HG03175 (cell line): ENCODE measurements at regions not wholly inside any gene's neighbourhood (a gene's known extent, or its start where the extent isn't known, plus 50 kb on each side); places are given as distances from the start of the nearest gene placed in this dataset.
"Not testable (repeated sequence)": the region's sequence is repeated elsewhere in the genome, so short reads cannot be mapped to it uniquely, and the experiment has no call there.

Source experiments
- ATAC-seq: cut with Tn5 transposase; IDR thresholded peaks from one replicate; pipeline ENCODE4 v1.9.1; 2021; ENCODE audit warnings: mild to moderate bottlenecking, moderate library complexity; ENCODE audit not compliant: unreplicated experiment

DNA sequence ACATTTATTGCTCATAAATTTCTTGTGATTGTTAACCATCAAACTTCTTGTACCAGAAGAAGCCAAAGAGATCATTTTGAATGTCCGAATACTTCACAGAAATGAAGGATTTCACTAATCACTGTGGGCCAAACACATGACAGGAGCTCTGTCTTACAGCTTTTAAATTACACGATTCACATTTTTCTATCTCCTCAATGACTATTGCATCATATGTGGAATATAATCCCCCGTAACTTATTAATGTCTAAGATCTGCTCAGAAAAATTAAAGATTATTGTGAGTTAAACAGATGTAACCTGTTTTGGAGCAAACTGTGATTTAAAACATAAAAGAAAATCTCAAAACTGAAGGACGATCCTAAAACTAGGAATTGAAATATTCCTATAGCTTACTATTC is 645.2 kb upstream of the COX7C start:
- no peak for ATAC-seq

DNA sequence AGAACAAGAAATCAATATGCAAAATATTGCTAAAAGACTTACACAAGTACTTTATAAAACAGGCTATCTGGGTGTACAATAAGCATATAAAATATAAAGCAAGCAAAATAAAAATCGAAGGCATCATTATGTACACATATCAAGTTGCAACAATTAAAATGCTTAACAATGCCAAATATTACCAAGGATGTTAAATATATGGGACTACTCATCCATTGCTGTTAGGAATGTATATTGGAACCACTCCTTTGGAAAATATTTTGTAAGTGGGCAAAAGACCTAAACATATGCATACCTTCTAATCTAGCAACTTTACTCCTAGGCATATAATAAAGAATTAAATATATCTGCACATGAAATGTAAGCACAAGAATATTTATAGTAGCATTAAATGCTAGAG is 632.6 kb upstream of the COX7C start:
- ATAC-seq = no peak

DNA sequence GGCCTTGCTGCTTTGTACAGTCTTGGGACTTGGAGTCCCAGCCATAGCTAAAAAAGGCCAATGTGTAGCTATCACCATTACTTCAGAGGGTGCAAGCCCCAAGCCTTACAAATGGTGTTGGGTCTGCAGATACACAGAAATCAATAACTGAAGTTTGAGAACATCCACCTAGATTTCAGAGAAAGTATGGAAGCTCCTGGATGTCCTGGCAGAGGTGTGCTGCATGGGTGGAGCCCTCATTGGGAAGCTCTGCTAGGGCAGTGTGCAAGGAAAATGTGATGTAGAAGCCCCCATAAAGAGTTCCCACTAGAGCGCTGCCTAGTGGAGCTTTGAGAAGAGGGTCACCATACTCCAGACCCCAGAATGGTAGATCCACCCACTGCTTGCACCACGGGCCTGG is 626.7 kb upstream of the COX7C start:
- ATAC-seq = no peak

DNA sequence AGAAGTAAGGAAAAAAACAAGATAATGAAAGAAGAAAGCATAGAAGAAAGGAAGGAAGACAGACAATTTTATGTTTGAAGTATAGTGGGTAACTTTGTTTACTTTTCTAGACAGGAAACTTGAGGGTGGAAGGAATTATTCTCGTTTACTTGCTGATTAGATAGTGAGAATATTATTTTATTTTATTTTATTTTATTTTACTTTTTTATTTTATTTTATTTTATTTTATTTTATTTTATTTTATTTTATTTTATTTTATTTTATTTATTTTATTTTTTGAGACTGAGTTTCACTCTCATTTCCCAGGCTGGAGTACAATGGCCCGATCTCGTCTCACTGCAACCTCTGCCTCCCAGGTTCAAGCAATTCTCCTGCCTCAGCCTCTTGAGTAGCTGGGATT is 623.1 kb upstream of the COX7C start:
- ATAC-seq = not testable (repeated sequence)

DNA sequence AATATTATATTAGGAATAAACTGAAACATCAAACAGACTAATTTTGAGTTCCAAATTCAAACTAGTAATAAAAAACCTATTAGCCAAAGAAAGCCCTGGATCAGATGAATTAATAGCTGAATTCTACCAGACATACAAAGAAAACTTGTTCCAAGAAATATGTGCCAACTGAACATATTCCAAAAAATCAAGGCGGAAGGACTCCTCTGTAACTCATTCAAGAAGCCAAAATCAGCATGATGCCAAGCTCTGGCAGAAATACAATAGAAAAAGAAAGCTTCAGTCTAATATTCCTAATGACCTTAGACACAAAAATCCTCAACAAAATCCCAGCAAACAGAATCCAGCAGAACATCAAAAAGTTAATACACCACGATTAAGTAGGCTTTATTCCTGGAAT is 619.1 kb upstream of the COX7C start:
- ATAC-seq = no peak

DNA sequence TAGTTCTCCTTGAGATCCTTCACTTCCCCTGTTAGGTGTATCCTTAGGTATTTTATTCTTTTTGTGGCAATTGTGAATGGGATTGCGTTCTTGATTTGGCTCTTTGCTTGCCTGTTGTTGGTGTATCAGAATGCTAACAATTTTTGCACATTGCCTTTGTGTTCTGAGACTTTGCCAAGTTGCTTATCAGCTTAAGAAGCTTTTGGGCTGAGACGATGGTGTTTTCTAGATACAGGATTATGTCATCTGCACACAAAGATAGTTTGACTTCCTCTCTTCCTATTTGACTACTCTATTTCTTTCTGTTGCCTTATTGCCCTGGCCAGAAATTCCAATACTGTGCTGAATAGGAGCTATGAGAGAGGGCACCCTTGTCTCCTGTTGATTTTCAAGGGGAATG is 609.4 kb upstream of the COX7C start:
- ATAC-seq = no peak

DNA sequence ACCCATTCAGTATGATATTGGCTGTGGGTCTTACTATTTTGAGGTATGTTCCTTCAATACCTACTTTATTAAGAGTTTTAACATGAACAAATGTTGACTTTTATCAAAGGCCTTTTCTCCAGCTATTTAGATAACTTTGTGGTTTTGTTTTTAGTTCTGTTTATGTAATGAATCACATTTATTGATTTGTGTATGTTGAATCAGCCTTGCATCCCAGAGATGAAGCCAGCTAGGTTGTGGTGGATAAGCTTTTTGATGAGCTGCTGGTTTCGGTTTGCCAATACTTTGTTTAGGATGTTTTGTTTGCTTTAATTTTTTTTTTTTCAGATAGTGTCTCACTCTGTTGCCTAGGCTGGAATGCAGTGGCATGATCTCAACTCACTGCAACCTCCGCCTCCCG is 609.0 kb upstream of the COX7C start:
- no peak for ATAC-seq

DNA sequence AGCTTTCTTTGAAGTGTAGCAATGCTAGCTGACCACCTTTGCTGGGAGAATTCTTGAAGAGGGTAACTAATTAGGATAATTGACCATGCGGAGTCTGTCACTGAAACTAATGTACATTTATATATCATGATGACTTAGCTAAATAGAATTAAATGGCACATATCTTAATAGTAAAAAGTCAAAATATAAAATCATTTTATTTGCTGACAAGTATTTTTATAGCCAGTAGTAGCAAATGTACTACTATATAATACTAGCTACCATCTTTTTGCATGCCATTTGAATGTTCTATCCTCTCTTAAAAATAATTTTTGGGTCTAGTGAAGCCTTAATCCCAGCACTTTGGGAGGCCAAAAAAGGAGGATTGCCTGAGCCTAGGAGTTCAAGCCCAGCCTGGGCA is 605.8 kb upstream of the COX7C start:
- no peak for ATAC-seq

DNA sequence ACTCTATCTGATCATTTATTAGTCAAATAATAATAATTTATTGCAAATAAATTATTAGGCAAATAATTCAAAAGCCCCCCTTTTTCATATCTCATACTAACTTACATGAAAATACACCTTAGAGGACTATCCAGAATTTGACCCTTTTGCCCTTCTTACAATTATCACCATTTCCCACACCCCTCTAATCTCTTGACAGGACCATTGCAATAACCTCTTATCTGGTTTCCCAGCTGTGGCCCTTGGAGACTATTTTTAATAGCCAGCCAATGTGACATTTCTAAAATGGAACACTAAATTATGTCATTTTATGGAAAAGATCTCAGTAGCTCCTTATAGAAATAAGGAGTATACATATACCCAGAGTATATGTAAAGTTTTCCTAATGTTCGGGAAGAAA is 588.4 kb upstream of the COX7C start:
- no peak for ATAC-seq

DNA sequence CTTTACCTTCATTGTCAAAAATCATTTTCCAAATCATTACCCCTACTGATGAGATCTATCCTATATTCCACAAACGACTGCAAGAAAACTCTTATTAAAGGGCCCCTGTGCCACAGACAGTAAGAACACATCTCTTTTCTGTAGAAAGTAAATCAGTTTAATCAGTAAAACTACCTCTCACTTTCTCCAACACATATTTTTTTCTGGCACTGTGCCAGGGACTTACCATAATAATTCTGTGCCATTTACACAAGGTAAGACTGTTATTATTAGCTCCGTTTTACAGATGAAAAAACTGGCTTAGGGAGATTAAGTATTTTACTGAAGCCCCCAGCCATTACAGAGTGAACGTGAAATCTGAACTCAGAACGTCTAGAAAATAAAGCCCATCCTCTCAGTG is 587.0 kb upstream of the COX7C start:
- no peak for ATAC-seq

DNA sequence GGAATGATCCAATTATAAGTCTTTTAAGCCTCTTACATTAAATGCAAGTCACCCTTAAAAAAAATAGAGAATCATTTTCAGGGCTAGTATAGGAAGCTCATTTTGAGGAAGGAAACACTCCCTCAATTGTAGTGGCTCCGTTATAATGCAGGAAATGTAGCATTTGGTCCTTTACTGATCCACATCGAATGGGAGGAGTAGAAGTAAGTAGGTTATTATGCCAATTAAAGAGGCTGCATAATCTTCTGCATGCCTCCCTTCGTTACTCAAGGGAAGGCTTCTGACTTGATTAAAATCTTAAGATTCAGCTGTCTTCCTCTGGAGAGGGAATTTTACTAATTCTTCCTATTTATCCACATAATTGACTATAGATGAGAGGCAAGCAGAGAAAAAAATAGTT is 579.2 kb upstream of the COX7C start:
- no peak for ATAC-seq

DNA sequence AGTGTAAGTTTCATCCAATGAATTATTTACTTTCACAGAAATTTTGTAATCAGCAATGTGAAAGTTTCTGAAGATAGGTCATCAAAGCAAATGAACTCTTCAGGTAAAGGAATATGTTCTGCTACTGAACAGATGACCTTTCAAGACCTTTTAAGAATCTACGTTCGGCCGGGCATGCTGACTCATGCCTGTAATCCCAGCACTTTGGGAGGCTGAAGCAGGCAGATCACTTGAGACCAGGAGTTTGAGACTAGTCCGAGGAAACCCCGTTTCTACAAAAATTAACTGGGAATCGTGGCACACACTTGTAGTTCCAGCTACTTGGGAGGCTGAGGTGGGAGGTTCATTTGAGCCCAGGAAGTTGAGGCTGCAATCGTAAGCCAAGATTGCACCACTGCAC is 578.4 kb upstream of the COX7C start:
- no peak for ATAC-seq

DNA sequence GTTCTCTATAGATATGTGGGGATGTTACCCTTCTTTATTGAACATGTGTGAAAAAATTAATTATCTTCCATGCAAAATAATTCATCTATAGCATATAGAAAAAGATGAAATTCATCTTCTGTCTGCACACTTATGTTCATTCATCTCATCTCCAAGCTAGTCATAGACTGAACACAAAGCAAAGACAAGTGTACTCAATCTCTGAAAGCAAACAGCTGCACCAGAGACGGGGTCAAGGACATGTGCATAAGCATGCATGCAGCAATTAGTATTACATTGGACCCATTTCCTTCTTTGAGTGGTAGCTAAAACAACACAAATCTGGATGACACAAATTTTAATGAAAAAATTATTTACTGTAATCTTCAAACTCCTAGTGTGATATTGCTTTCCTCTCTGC is 547.0 kb upstream of the COX7C start:
- no peak for ATAC-seq

DNA sequence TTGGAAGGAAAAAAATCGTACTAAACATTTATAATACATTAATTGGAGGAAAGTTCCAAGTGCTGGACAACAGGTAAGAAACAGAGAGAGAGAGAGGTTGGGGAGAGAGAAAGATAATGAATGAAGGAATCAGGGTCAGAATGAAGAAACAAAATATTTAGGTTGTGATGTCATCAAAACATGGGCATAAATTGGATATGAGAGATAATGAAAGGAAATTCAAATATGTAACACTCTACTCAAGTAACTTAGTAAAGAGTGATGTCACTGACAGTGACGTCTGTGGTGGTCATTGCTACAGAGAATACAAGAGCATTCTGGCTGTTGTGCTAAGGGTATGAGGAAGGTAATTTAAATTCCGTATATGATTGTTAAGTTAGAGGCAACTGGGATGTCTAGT is 543.4 kb upstream of the COX7C start:
- no peak for ATAC-seq

DNA sequence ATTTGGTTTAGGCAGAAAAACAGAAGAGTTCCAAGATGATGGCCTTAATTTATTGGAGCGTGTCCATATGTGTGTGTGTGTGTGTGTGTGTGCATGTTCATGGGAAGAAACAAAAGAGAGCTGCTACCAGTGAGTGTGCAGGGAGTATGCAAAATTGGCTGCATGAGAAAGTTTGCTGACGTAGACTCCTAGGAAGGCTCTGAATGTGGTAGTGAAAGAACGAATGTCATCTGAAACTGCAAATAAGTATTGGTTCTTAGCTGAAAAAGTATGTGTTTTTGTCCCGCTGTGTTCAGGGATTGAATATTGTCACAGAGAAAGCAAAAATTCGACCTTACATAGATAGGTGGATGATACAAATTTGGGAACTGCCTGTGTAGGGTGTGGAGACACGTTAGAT is 542.6 kb upstream of the COX7C start:
- ATAC-seq = no peak

DNA sequence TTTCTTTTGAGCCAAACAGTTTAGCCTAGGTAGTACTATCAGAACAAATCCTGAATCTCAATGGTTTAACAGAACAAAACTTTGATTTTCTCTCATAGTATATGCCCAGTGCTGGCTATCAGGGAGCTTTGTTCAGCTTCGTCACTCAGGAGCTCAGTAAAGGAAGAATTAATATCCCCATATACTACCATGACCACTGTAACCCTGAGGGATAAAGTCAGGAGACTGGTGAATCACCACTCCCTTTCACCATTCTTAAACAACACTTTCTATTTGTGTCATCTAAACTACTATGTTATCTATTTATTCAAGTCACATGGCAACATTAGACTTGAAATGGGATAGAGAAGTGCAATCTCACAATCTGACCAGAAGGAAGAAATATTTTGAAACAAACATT is 522.6 kb upstream of the COX7C start:
- ATAC-seq = no peak

DNA sequence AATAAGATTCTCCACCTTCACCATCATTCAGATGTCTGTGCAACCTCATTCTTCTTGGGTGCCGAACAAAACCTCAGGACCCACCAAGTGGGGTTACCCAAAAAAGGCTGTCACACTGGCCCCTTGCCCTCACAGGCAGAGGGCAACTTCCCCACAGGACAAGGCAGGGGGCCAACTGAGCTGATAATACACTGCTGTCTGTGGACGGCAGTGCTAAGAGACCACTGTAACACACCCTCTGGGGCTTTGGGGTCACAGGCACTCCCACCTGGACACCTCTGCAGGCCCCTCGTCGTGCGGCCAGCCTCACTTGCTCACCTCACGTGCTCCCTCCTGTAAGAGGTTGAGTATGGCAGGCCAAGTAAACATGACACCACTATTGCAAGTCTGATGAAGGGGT is 515.8 kb upstream of the COX7C start:
- no peak for ATAC-seq

DNA sequence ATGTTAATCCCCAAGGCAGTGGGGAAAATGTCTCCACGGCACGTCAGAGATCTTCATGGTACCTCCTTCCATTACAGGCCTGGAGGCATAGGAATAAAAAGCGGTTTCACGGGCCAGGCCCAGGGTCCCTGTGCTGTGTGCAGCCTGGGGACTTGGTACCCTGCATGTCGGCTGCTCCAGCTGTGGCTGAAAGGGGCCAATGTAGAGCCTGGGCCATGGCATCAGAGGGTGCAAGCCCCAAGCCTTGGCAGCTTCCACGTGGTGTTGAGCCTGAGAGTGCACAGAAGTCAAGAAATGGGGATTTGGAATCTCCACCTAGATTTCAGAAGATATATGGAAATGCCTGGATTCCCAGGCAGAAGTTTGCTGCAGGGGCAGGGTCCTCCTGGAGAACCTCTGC is 508.9 kb upstream of the COX7C start:
- no peak for ATAC-seq

DNA sequence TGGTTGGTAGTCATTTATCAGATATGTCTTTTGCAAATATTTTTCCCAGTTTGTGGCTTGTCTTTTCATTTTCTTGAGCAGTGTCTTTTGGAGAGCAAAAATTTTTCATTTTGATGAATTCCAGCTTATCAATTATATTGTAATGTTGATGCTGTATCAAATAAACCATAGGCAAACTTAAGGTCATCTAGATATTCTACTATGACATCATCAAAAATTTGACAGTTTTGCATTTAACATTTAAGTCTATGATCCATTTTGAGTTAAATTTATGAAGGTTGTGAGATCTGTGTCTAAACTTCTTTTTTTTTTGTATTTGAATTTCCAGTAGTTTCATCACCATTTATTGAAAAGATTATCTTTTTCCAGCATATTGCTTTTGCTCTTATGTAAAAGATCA is 505.5 kb upstream of the COX7C start:
- ATAC-seq = no peak

DNA sequence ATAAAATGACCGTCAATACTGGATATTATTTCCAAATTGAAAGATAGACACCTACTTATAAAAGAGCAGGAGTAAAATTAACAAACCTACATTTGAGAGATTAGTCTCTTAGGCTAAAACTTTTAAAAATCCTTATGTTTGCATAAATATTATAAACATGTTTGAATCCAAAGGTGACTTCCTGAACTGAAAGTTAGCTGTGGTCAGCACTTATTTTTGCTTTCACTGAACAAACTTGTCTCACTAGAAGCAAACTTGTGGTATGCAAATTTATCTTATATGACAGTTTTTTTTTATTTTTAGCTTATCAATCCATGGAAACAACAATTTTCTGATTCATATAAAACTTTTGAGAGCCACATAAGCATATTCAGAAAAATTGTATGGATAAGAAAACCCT is 502.6 kb upstream of the COX7C start:
- no peak for ATAC-seq

DNA sequence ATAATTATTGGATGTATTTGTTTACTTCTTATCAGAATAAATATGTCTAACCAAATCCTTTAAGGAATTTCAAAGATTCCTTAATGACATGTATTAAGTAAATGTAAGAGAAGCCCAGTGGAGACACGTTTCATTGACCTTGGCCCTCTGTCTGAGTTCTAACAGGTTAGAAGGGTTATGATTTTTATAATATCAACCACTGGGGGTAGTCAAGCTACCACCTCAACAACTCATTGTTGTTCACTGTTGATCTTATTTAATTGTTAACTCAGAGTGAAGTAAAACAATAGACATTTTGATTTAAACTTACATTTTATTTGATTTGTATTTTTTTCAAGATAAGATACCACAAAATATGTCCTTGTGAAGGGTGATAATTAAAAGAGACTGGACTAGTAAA is 499.2 kb upstream of the COX7C start:
- peak; percentile 68 for ATAC-seq

DNA sequence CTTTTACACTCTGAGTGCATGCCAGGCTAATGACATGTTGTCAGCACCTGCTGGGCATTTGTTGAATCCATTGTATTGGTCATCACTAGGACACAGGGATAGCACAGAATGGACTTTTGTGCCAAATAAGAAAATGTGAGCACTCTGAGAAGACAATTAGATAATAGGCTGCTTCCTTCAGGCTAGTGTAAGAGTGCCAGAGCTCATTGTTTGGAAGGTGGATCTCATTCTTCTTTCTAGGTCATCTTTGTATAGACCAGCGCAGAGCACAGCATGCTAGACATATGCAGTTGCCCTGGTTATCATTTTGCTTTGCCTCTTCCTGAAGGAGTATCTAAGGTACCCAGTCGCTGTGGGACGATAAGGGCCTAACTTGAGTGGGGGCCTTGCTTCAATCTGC is 493.4 kb upstream of the COX7C start:
- ATAC-seq = no peak

DNA sequence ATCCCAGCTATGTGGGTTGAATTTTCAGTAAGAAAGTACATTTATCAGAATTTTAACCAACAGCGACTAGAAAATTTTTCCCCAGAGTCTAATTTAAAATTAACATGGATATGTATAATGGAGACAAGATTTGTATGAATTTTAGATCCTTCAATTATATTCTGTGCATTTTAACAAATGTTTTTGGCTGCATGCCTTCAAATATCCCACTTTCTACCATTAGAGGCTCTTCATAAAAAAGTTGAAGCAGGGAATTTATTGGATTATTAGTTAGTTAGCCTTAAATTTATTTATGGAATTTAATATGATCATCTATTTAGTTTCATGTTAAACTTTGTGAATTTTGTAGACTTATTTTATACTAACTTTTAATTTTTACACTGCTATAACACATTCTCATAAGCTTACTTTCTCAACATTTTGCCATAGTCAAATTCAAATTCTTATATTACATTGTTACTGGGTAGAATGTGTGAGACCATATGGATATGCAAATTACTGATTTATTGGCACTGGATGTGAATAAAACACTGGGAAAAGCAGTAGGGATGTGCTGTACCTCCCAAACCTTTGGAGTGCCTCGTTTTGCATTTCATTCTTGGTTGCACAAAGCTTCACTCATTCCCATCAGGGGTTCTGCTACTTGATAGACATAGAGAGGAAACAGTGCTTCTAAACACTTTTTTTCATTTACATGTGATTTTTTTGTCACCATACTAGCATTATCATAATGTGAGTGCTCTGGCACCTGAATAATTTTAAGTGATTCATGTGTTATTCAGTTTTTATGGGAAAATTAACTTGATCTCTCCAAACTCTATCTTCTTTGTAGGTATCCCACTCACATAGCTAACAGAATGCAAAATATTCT is 491.8 kb upstream of the COX7C start:
- ATAC-seq = no peak
